Stomach (tissue), 8 donors: ENCODE measurements at regions not wholly inside any gene's neighbourhood (a gene's known extent, or its start where the extent isn't known, plus 50 kb on each side); places are given as distances from the start of the nearest gene placed in this dataset.
"Not testable (repeated sequence)": the region's sequence is repeated elsewhere in the genome, so short reads cannot be mapped to it uniquely, and the experiment has no call there.

Experiments used
- DNase-seq, 2 donors: peaks; one replicate each; pipeline versions ENCODE4 v3.0.0 to v3.0.0-alpha.2; 2013 to 2019
- H3K27ac ChIP-seq, 5 donors: fragments of 200-600 bp in 4 of 5; sonication (generic) in 4 of 5; one replicate each; pipeline ENCODE4 v1.5.1; 2013 to 2019; ENCODE audit warnings: mild to moderate bottlenecking in 1 of 5, moderate library complexity in 1 of 5
- H3K27me3 ChIP-seq, 3 donors: fragments of 200-600 bp; sonication (generic); one replicate each; pipeline ENCODE4 v1.5.1; 2017 to 2019; ENCODE audit warnings: mixed run types in 1 of 3
- H3K36me3 ChIP-seq, 4 donors: fragments of 200-600 bp; sonication (generic); 1 replicate in 3 of 4; 2 replicates in 1 of 4; pipeline ENCODE4 v1.5.1; 2016 to 2019
- H3K4me1 ChIP-seq, 4 donors: fragments of 200-600 bp; sonication (generic); one replicate each; pipeline ENCODE4 v1.5.1; 2016 to 2019
- H3K4me3 ChIP-seq, 4 donors: fragments of 200-600 bp; sonication (generic) in 3 of 4; one replicate each; pipeline ENCODE4 v1.5.1; 2016 to 2019; ENCODE audit warnings: mild to moderate bottlenecking in 1 of 4
- H3K9me3 ChIP-seq, 4 donors: fragments of 200-600 bp; sonication (generic); one replicate each; pipeline ENCODE4 v1.5.1; 2016 to 2019
- CTCF ChIP-seq, 7 experiments: fragments of 450-650 bp in 4 of 7; fragments of 200-600 bp in 3 of 7; sonication (generic) in 3 of 7; IDR thresholded peaks; one replicate each; pipeline ENCODE4 v1.5.1; 2016 to 2019; ENCODE audit warnings: antibody characterized with exemption in 7 of 7, control low read depth in 2 of 7, mild to moderate bottlenecking in 1 of 7
- EP300 ChIP-seq: sonication (generic); formaldehyde crosslinking; IDR thresholded peaks from one replicate; pipeline ENCODE4 v1.6.1; 2017; ENCODE audit warnings: antibody characterized with exemption
- POLR2A ChIP-seq, 4 donors: fragments of 450-650 bp; IDR thresholded peaks; one replicate each; pipeline ENCODE4 v1.6.1; 2016; ENCODE audit warnings: antibody characterized with exemption in 4 of 4, control low read depth in 2 of 4, mild to moderate bottlenecking in 1 of 4, moderate library complexity in 1 of 4
- POLR2AphosphoS5 ChIP-seq, 3 donors: sonication (generic); formaldehyde crosslinking; IDR thresholded peaks; one replicate each; pipeline ENCODE4 v1.6.1; 2016; ENCODE audit warnings: antibody characterized with exemption in 3 of 3
- WGBS, 5 donors: extraction: QIAGEN DNeasy Blood & Tissue Kit in 3 of 5; methylation state at CpG; one replicate each; pipeline versions ENCODE4 v1.1.5 to v1.1.7; 2013 to 2018; 5-methylcytosine and 5-hydroxymethylcytosine counted together
- intact Hi-C: fragments of 100-400 bp; cut with DNase I; formaldehyde crosslinking; loops from one replicate; pipeline ENCODE4 v1.15.1; 2023; ENCODE audit warnings: low total_unique reads
- donor health status: healthy with polysubstance abuse.
- donor health status: Bipolar disorder and iron deficiency.
- donor health status: healthy.

DNA sequence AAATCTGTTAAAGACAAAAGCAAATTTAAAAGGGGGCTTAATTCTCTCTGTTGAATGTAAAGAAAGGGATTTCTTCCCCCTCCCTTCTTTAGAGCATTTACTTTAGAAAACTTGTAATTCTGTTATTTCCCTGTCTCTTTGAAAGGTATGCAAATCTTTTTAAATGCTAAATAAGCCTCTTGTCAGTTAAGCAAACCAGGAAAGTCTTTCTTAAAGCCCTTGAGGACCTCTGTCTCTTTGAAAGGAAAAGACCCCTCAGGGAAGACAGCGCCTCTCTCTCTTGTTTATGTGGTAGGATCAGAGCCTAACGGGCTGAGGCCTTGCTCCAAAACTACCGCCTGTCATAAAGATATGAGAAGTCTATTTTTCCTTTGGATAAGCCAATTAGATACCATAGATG lies 139.9 kb upstream of the CDH7 start:
- TF ChIP-seq POLR2AphosphoS5 (IDR thresholded peaks at IDR 0.05) (no peak), EP300 (no peak), CTCF (IDR thresholded peaks at IDR 0.05) (no peak), POLR2A (IDR thresholded peaks at IDR 0.05) (no peak)
- no peak for DNase-seq
- Histone ChIP-seq H3K27me3 (no peaks in the 10 kb centered on the region), H3K4me1 (no peaks in the 10 kb centered on the region), H3K4me3 (no peak overlapping the region), H3K36me3 (no peaks in the 10 kb centered on the region), H3K27ac (no peak overlapping the region), H3K9me3 (peaks cover 0 to 5% (median 0%) of the 10 kb centered on the region in 4 donors)
- 39 to 50% (median 42%) methylated on average over 3 of the region's 3 CpGs for WGBS, 5 donors
- intact Hi-C loops: no loop called here

- Histone ChIP-seq H3K4me1 (no peaks in the 10 kb centered on the region), H3K27me3 (no peaks in the 10 kb centered on the region), H3K36me3 (no peaks in the 10 kb centered on the region), H3K4me3 (no peak overlapping the region), H3K27ac (no peak overlapping the region), H3K9me3 (peaks cover 0 to 15% (median 4%) of the 10 kb centered on the region in 4 donors)
- intact Hi-C loops: no loop called here
- no peak for DNase-seq
- 49 to 80% (median 56%) methylated on average over 1 of the region's 1 CpG for WGBS, 5 donors
- TF ChIP-seq POLR2A (IDR thresholded peaks at IDR 0.05): no peak
- TF ChIP-seq EP300: no peak
- TF ChIP-seq POLR2AphosphoS5 (IDR thresholded peaks at IDR 0.05): no peak
- no peak for TF ChIP-seq CTCF (IDR thresholded peaks at IDR 0.05)
Measured at GRCh38 chr18:65608471-65608870, 142.3 kb upstream of the CDH7 start.

- Histone ChIP-seq H3K4me1 (no peaks in the 10 kb centered on the region), H3K27me3 (no peaks in the 10 kb centered on the region), H3K36me3 (no peaks in the 10 kb centered on the region), H3K9me3 (peaks cover 0 to 15% (median 4%) of the 10 kb centered on the region in 4 donors), H3K4me3 (no peak overlapping the region), H3K27ac (no peak overlapping the region)
- 73 to 90% (median 78%) methylated on average over 3 of the region's 3 CpGs for WGBS, 5 donors
- DNase-seq: no peak
- TF ChIP-seq POLR2AphosphoS5 (IDR thresholded peaks at IDR 0.05) (no peak), CTCF (IDR thresholded peaks at IDR 0.05) (no peak)
- intact Hi-C loops: no loop called here
Measured at GRCh38 chr18:65607161-65607560, 143.7 kb upstream of the CDH7 start.

- no peak for DNase-seq
- Histone ChIP-seq H3K4me3 (no peak overlapping the region), H3K4me1 (no peaks in the 10 kb centered on the region), H3K9me3 (peaks cover 0 to 15% (median 4%) of the 10 kb centered on the region in 4 donors), H3K27ac (no peak overlapping the region), H3K36me3 (no peaks in the 10 kb centered on the region), H3K27me3 (no peaks in the 10 kb centered on the region)
- TF ChIP-seq POLR2AphosphoS5 (IDR thresholded peaks at IDR 0.05): no peak
- TF ChIP-seq CTCF (IDR thresholded peaks at IDR 0.05): no peak
- no peak for TF ChIP-seq EP300
- TF ChIP-seq POLR2A (IDR thresholded peaks at IDR 0.05): no peak
- WGBS, 5 donors: 71 to 82% (median 78%) methylated on average over 3 of the region's 3 CpGs
- intact Hi-C loops: no loop called here
Measured at GRCh38 chr18:65606551-65607130, 144.2 kb upstream of the CDH7 start.

GRCh38 chr18:65605352-65605751 lies 145.5 kb upstream of the CDH7 start:
- intact Hi-C loops, H3K36me3 ChIP-seq, H3K4me3 ChIP-seq, DNase-seq, H3K27ac ChIP-seq, H3K4me1 ChIP-seq, H3K27me3 ChIP-seq: not testable (repeated sequence)
- WGBS, 5 donors: 90 to 100% (median 95%) methylated on average over 3 to 30 of the region's 30 CpGs
- peaks cover 0 to 15% (median 4%) of the 10 kb centered on the region in 4 donors for H3K9me3 ChIP-seq
